HG03097 (cell line): ENCODE measurements at regions not wholly inside any gene's neighbourhood (a gene's known extent, or its start where the extent isn't known, plus 50 kb on each side); places are given as distances from the start of the nearest gene placed in this dataset.
"Not testable (repeated sequence)": the region's sequence is repeated elsewhere in the genome, so short reads cannot be mapped to it uniquely, and the experiment has no call there.

Experiments
- ATAC-seq: cut with Tn5 transposase; IDR thresholded peaks from one replicate; pipeline ENCODE4 v1.9.1; 2021; ENCODE audit not compliant: unreplicated experiment, low FRiP score

DNA sequence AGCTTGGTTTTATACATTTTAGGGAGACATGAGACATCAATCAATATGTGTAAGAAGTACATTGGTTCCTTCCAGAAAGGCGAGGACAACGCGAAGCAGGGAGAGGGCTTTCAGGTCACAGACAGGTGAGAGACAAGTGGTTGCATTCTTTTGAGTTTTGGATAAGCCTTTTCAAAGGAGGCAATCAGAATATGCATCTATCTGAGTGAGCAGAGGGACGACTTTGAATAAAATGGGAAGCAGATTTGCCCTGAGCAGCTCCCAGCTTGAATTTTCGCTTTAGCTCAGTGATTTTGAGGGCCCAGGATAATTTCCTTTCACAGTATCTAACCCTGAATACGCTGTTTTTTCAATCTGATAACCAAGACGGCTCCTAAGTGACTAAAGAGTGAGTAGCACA, 82.5 kb upstream of the MYO3A start:
- ATAC-seq = no peak

DNA sequence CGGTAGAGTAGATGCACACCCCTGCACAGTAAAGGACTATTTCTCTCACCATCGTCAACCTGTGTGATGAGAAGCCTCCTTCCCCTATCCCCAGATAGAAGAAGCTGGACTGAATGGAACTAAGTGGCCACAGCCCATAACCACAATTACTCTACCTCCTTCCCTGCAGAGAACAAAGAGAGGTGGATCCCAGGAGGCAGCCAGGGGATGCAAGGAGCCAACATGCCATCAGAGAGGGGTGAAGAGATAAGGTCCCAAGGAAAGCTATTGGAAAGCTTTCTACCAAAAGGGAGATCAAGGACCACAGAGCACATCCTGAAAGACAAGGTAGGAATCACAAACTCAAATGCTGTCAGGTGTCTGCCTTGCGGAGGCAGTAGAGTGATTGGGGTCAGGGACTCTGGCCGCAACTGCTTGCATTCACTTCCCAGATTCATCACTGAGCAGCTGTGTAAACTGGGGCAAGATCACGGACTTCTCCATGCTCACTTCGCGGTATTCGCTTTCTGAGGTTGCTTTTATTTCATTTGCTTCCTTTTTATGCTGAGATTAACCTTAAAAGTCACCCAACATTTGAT, 81.6 kb upstream of the MYO3A start:
- ATAC-seq = no peak

- no peak for ATAC-seq
Measured at GRCh38 chr10:25858076-25858475, 76.0 kb upstream of the MYO3A start.

DNA sequence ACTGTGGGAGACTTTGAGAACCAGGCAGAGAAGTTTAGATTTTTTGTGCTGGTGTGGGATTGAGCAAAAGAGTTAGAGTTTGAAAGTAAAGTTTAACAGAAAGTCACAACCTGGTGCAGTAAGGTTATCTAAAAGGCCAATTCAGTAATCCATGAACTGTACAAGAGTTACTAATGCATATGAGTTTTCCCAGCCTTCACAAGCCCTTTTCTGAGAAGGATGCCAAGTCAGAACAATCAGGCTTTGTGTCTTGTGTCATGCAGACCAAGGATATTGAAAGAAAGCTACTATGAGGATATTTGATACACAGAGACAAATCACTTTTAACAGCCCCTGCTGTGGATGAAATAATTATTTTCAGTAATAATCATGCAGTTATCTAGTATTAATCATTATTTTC, 68.8 kb upstream of the MYO3A start:
- ATAC-seq = no peak

- no peak for ATAC-seq
Measured at GRCh38 chr10:25867321-25867720, 66.7 kb upstream of the MYO3A start.

- ATAC-seq = no peak
Measured at GRCh38 chr10:25869067-25869591, 64.9 kb upstream of the MYO3A start.

DNA sequence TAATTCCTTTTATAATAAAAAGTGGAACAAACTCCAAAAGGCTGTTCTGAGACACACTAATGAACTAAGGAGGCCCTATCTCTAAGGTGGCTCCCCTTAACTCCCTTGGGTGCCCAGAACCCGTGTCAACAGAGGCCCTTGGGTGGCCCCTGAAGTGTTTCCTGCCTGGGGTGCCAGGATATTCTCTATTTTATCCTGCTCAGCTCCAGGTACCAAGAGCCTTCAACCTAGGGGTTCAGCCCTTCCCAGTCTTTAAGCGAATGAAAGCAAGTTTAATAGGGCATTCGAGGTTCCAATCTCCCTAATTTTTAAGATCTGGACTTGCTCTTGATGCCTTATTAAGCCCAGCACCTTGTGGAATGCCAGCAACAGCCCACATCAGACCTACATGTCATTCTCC, 64.4 kb upstream of the MYO3A start:
- ATAC-seq = no peak

DNA sequence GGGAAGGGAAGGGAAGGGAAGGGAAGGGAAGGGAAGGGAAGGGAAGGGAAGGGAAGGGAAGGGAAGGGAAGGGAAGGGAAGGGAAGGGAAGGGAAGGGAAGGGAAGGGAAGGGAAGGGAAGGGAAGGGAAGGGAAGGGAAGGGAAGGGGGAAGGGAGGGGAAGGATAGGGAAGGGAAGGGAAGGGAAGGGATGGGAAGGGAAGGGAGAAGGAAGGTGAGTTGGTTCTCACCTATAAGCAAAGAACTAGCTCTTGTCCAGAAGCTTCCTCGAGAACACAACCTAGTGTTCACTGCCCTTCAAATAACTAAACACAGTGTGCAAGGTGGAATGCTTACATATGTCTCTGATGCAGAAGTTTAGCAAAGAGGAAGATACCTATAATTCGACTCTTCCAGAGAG, 59.6 kb upstream of the MYO3A start:
- not testable (repeated sequence) for ATAC-seq

GRCh38 chr10:25875556-25876165, 58.4 kb upstream of the MYO3A start:
- ATAC-seq = peak; percentile 93

GRCh38 chr10:25877296-25877695, 56.7 kb upstream of the MYO3A start:
- no peak for ATAC-seq
